ENCODE measurements at regions not wholly inside any gene's neighbourhood (a gene's known extent, or its start where the extent isn't known, plus 50 kb on each side); places are given as distances from the start of the nearest gene placed in this dataset.
A peak's percentile ranks its signal among the peaks of the same experiment; 100 is the strongest.

- Histone ChIP-seq H3K4me2 (ENCODE audit: low read length) (no peak overlapping the region), H2AK5ac (ENCODE audit: low read length) (no peak overlapping the region), H3K23ac (ENCODE audit: low read length) (no peak overlapping the region), H4K8ac (ENCODE audit: low read depth, low read length) (no peak overlapping the region), H4K91ac (ENCODE audit: low read depth, low read length) (no peak overlapping the region), H3K36me3 (ENCODE audit: control insufficient read depth in 1 of 2, insufficient read depth in 2 of 2, low read length in 2 of 2) (peaks cover 0 to 2% of the 10 kb centered on the region in 2 experiments), H3K27ac (ENCODE audit: low read depth, low read length) (no peak overlapping the region), H4K12ac (ENCODE audit: low read depth, low read length) (no peak overlapping the region), H2BK120ac (ENCODE audit: insufficient read depth, low read length, poor library complexity) (no peak overlapping the region), H3K14ac (ENCODE audit: low read length) (no peak overlapping the region), H3K4me3 (ENCODE audit: low read depth, low read length) (no peak overlapping the region), H2AFZ (ENCODE audit: insufficient read depth, low read length, poor library complexity) (no peak overlapping the region), H3K4me1 (ENCODE audit: control insufficient read depth in 1 of 2, insufficient read depth in 2 of 2, low read length in 2 of 2) (peaks cover 6 to 16% of the 10 kb centered on the region in 2 experiments), H3K9ac (ENCODE audit: low read length) (no peak overlapping the region), H3K9me3 (ENCODE audit: insufficient read depth, low read depth, low read length) (peaks cover 2% of the 10 kb centered on the region), H3K18ac (ENCODE audit: low read length) (no peak overlapping the region), H3K79me2 (ENCODE audit: control insufficient read depth, insufficient read depth, low read length, poor library complexity) (no peaks in the 10 kb centered on the region), H2BK5ac (ENCODE audit: low read depth, low read length, poor library complexity) (no peak overlapping the region), H3K79me1 (ENCODE audit: low read length) (peaks cover 19% of the 10 kb centered on the region), H3K27me3 (ENCODE audit: insufficient read depth, low read length) (no peaks in the 10 kb centered on the region), H2BK12ac (ENCODE audit: low read length) (no peak overlapping the region), H3K4ac (ENCODE audit: low read depth, low read length) (no peak overlapping the region)
- no CpG with 5 or more reads among the region's 5 CpGs for WGBS (ENCODE audit: extremely low coverage, insufficient coverage, insufficient read length)
- DNase-seq: no peak
These were observed 376.4 kb downstream of the PLPP3 start for GRCh38 chr1:56202796-56203492.

DNA sequence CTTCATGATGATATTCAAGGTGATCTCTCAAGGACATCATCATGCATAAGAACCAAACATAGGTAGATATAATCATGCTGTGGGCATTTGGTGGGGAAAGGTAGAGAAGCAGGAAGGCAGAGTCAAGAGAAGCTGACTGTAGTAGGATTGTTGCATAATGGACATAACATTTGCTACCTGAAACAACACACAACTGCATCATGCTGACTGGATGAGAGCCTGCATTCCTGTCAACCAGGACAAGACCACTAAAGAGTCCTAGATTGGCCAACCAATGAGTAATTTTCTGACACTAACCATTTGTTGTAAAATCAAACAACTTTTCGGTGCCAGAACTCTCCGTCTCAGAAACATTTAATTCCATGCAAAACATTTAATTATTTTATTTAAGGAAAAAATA is 377.2 kb downstream of the PLPP3 start:
- no peak for DNase-seq
- H3K9me3 ChIP-seq (ENCODE audit: insufficient read depth, low read depth, low read length): no peaks in the 10 kb centered on the region
- H3K4me3 ChIP-seq (ENCODE audit: low read depth, low read length): no peak overlapping the region
- no peaks in the 10 kb centered on the region for H3K36me3 ChIP-seq (ENCODE audit: control insufficient read depth in 1 of 2, insufficient read depth in 2 of 2, low read length in 2 of 2)
- no peak overlapping the region for H3K23ac ChIP-seq (ENCODE audit: low read length)
- H3K14ac ChIP-seq (ENCODE audit: low read length): no peak overlapping the region
- H3K27me3 ChIP-seq (ENCODE audit: insufficient read depth, low read length): no peaks in the 10 kb centered on the region
- no peak overlapping the region for H3K27ac ChIP-seq (ENCODE audit: low read depth, low read length)
- peaks cover 19% of the 10 kb centered on the region for H3K79me1 ChIP-seq (ENCODE audit: low read length)
- no peak overlapping the region for H3K4me2 ChIP-seq (ENCODE audit: low read length)
- H3K79me2 ChIP-seq (ENCODE audit: control insufficient read depth, insufficient read depth, low read length, poor library complexity): no peaks in the 10 kb centered on the region
- no peak overlapping the region for H4K8ac ChIP-seq (ENCODE audit: low read depth, low read length)
- WGBS (ENCODE audit: extremely low coverage, insufficient coverage, insufficient read length): no CpG with 5 or more reads among the region's 2 CpGs
- peak overlapping the region; percentile 32 for H2BK5ac ChIP-seq (ENCODE audit: low read depth, low read length, poor library complexity)
- peak overlapping the region; percentile 43 for H3K18ac ChIP-seq (ENCODE audit: low read length)
- H4K12ac ChIP-seq (ENCODE audit: low read depth, low read length): no peak overlapping the region
- peak overlapping the region; percentile 82 for H2BK12ac ChIP-seq (ENCODE audit: low read length)
- peaks cover 6 to 16% of the 10 kb centered on the region in 2 experiments for H3K4me1 ChIP-seq (ENCODE audit: control insufficient read depth in 1 of 2, insufficient read depth in 2 of 2, low read length in 2 of 2)
- no peak overlapping the region for H3K4ac ChIP-seq (ENCODE audit: low read depth, low read length)
- no peak overlapping the region for H2BK120ac ChIP-seq (ENCODE audit: insufficient read depth, low read length, poor library complexity)
- peak overlapping the region; percentile 80 for H2AK5ac ChIP-seq (ENCODE audit: low read length)
- no peak overlapping the region for H2AFZ ChIP-seq (ENCODE audit: insufficient read depth, low read length, poor library complexity)
- no peak overlapping the region for H4K91ac ChIP-seq (ENCODE audit: low read depth, low read length)
- H3K9ac ChIP-seq (ENCODE audit: low read length): no peak overlapping the region

DNA sequence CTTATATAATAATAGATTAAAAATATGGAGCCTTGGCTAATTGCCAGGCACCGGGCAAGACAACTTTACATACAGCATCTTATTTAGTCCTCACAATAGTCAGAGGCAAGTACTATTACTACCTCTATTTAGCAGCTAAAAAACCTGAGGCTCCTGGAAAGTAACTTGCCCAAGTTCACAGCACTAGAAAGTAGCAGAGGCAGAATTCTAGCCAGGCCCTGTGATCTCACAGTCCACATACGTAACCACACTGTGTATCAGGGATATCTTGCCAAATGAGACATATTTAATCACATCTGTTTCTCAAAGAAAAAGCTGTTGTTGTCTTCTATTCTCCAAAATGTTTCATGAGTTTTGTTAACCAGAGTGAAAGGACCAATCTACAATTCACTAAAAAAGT is 378.5 kb downstream of the PLPP3 start:
- Histone ChIP-seq H4K91ac (ENCODE audit: low read depth, low read length) (no peak overlapping the region), H2BK120ac (ENCODE audit: insufficient read depth, low read length, poor library complexity) (peak overlapping the region; percentile 39)
- DNase-seq: no peak

GRCh38 chr1:56200442-56200841 is 378.9 kb downstream of the PLPP3 start:
- H3K18ac ChIP-seq (ENCODE audit: low read length): no peak overlapping the region
- H3K4me2 ChIP-seq (ENCODE audit: low read length): peak overlapping the region; percentile 42
- no peak overlapping the region for H3K14ac ChIP-seq (ENCODE audit: low read length)
- peaks cover 6 to 16% of the 10 kb centered on the region in 2 experiments for H3K4me1 ChIP-seq (ENCODE audit: control insufficient read depth in 1 of 2, insufficient read depth in 2 of 2, low read length in 2 of 2)
- H2BK12ac ChIP-seq (ENCODE audit: low read length): no peak overlapping the region
- peak; percentile 75 for DNase-seq
- H4K8ac ChIP-seq (ENCODE audit: low read depth, low read length): no peak overlapping the region
- H3K9me3 ChIP-seq (ENCODE audit: insufficient read depth, low read depth, low read length): no peaks in the 10 kb centered on the region
- H3K27ac ChIP-seq (ENCODE audit: low read depth, low read length): peak overlapping the region; percentile 90
- H3K23ac ChIP-seq (ENCODE audit: low read length): no peak overlapping the region
- H4K91ac ChIP-seq (ENCODE audit: low read depth, low read length): peak overlapping the region; percentile 39
- H2AK5ac ChIP-seq (ENCODE audit: low read length): no peak overlapping the region
- no peak overlapping the region for H4K12ac ChIP-seq (ENCODE audit: low read depth, low read length)
- H2BK120ac ChIP-seq (ENCODE audit: insufficient read depth, low read length, poor library complexity): peak overlapping the region; percentile 58
- no peaks in the 10 kb centered on the region for H3K36me3 ChIP-seq (ENCODE audit: control insufficient read depth in 1 of 2, insufficient read depth in 2 of 2, low read length in 2 of 2)
- H2AFZ ChIP-seq (ENCODE audit: insufficient read depth, low read length, poor library complexity): no peak overlapping the region
- H2BK5ac ChIP-seq (ENCODE audit: low read depth, low read length, poor library complexity): peak overlapping the region; percentile 96
- WGBS (ENCODE audit: extremely low coverage, insufficient coverage, insufficient read length): no CpG with 5 or more reads among the region's 4 CpGs
- H3K4me3 ChIP-seq (ENCODE audit: low read depth, low read length): no peak overlapping the region
- H3K9ac ChIP-seq (ENCODE audit: low read length): no peak overlapping the region
- H3K4ac ChIP-seq (ENCODE audit: low read depth, low read length): peak overlapping the region; percentile 52
- no peaks in the 10 kb centered on the region for H3K79me2 ChIP-seq (ENCODE audit: control insufficient read depth, insufficient read depth, low read length, poor library complexity)
- peaks cover 21% of the 10 kb centered on the region for H3K79me1 ChIP-seq (ENCODE audit: low read length)
- H3K27me3 ChIP-seq (ENCODE audit: insufficient read depth, low read length): no peaks in the 10 kb centered on the region

More for the DNA sequence above, 378.5 kb downstream of the PLPP3 start:
- Histone ChIP-seq H2AFZ (ENCODE audit: insufficient read depth, low read length, poor library complexity) (no peak overlapping the region), H3K14ac (ENCODE audit: low read length) (no peak overlapping the region), H3K4me1 (ENCODE audit: control insufficient read depth in 1 of 2, insufficient read depth in 2 of 2, low read length in 2 of 2) (peaks cover 6 to 16% of the 10 kb centered on the region in 2 experiments), H3K4me3 (ENCODE audit: low read depth, low read length) (no peak overlapping the region), H3K36me3 (ENCODE audit: control insufficient read depth in 1 of 2, insufficient read depth in 2 of 2, low read length in 2 of 2) (no peaks in the 10 kb centered on the region), H3K23ac (ENCODE audit: low read length) (no peak overlapping the region), H2AK5ac (ENCODE audit: low read length) (no peak overlapping the region), H2BK12ac (ENCODE audit: low read length) (no peak overlapping the region), H3K79me1 (ENCODE audit: low read length) (peaks cover 20% of the 10 kb centered on the region), H4K12ac (ENCODE audit: low read depth, low read length) (no peak overlapping the region), H3K18ac (ENCODE audit: low read length) (no peak overlapping the region), H3K9me3 (ENCODE audit: insufficient read depth, low read depth, low read length) (no peaks in the 10 kb centered on the region), H3K27ac (ENCODE audit: low read depth, low read length) (peak overlapping the region; percentile 85), H2BK5ac (ENCODE audit: low read depth, low read length, poor library complexity) (no peak overlapping the region), H3K4me2 (ENCODE audit: low read length) (no peak overlapping the region), H3K27me3 (ENCODE audit: insufficient read depth, low read length) (no peaks in the 10 kb centered on the region), H3K9ac (ENCODE audit: low read length) (no peak overlapping the region), H3K79me2 (ENCODE audit: control insufficient read depth, insufficient read depth, low read length, poor library complexity) (no peaks in the 10 kb centered on the region), H3K4ac (ENCODE audit: low read depth, low read length) (no peak overlapping the region), H4K8ac (ENCODE audit: low read depth, low read length) (no peak overlapping the region)
- WGBS (ENCODE audit: extremely low coverage, insufficient coverage, insufficient read length): no CpG with 5 or more reads among the region's 2 CpGs

Data from trophoblast cell (in vitro differentiated cells and primary cell).